Glomerular visceral epithelial cell (primary cell): ENCODE measurements at regions not wholly inside any gene's neighbourhood (a gene's known extent, or its start where the extent isn't known, plus 50 kb on each side); places are given as distances from the start of the nearest gene placed in this dataset.
"Not testable (repeated sequence)": the region's sequence is repeated elsewhere in the genome, so short reads cannot be mapped to it uniquely, and the experiment has no call there.

Experiments used
- DNase-seq: peaks from one replicate; pipeline ENCODE4 v3.0.0-alpha.2; 2016; ENCODE audit errors: extremely low spot score

GRCh38 chr16:73113336-73113735, 65.4 kb upstream of the ZFHX3 start:
- no peak for DNase-seq

GRCh38 chr16:73108195-73108963, 60.5 kb upstream of the ZFHX3 start:
- no peak for DNase-seq

- no peak for DNase-seq
Observed at GRCh38 chr16:73107371-73107770, 59.4 kb upstream of the ZFHX3 start.

GRCh38 chr16:73106329-73107034, 58.6 kb upstream of the ZFHX3 start:
- no peak for DNase-seq

GRCh38 chr16:73101568-73101967, 53.6 kb upstream of the ZFHX3 start:
- DNase-seq, result no peak

GRCh38 chr16:73099601-73100000, 51.7 kb upstream of the ZFHX3 start:
- not testable (repeated sequence) for DNase-seq
